GM21825 (cell line): ENCODE measurements at regions not wholly inside any gene's neighbourhood (a gene's known extent, or its start where the extent isn't known, plus 50 kb on each side); places are given as distances from the start of the nearest gene placed in this dataset.
"Not testable (repeated sequence)": the region's sequence is repeated elsewhere in the genome, so short reads cannot be mapped to it uniquely, and the experiment has no call there.

ENCODE experiments used
- ATAC-seq: cut with Tn5 transposase; IDR thresholded peaks from one replicate; pipeline ENCODE4 v1.9.1; 2021; ENCODE audit warnings: mild to moderate bottlenecking, moderate library complexity; ENCODE audit not compliant: unreplicated experiment

DNA sequence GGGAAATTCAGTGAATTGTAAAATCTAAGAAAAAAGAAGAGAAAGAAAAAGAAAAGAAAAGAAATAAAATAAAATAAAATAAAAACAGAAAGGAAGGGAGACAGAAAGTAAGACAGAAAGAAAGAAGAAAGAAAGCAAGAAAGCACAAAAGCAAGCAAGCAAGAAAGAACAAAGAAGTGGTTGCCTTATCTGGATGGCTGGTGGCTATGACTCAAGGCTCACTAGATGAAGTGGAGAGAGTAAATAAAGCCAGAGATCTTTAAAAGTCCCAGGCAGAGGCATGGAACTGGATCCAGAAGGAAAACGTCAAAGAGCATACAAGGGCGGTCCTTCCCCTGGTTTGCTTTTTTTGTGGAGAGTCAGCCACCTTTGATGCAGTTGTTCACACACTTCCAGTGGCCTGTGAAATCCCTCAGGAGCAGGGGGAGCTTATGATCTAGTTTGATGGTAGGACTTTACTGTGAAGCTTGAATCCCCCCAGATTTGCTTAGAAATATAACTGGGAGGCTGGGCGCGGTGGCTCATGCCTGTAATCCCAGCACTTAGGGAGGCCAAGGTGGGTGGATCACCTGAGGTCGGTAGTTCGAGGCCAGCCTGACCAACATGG lies 176.7 kb upstream of the HMHB1 start:
- ATAC-seq = no peak

DNA sequence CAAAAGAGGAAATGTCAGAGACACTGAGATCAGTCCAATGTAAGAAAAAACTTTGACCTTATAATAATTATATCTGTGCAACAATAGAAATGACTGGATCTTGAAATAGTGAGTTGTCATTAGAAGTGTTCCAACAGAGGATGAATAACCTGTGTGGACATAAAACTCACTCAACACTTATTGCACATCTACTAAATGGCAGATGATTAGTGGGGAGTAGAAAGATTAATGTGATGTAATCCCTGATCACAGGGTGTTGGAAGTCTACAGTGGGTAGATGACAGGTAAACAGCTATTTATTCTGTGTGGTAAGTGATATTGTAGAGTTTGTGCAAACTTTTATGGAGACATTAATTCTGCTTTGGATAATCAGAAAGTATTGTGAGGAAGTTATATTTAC lies 177.3 kb upstream of the HMHB1 start:
- ATAC-seq = no peak

DNA sequence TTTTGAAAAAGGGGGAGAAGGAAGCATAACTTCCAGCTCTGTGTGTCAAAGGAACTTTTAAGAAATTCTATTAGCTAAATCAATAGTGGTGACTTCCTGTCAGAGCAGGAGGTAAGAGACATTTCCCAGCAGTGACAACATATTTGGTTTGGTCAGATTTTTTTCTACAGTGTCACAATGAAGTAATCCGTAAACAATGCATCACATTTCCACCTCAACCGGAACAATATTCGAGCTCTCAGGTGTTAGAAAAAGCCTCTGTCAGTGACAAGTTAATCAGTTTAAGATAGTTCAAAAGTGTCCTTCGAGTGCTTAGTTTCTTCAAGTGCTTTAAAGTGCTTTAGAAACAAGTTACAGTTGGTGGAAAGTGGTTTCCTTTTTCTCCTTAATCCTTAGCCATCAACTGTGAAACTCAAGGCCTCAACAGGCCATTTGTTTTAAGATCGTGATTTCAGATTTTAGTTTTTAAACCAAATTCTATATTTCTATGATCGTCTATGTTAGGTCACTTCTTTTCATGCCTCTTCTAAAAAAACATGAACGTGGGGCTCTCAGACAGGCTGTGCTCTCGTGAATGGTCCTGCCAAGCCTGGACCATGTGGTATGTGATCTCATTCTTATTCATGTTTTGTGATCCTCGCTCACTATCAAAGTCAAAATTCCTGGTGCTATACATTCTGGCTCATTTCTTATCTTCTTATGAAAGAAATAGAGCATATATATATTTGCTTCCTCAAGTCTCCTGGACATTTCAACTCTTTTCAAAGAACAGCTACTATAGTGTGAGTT lies 181.9 kb upstream of the HMHB1 start:
- ATAC-seq = no peak

DNA sequence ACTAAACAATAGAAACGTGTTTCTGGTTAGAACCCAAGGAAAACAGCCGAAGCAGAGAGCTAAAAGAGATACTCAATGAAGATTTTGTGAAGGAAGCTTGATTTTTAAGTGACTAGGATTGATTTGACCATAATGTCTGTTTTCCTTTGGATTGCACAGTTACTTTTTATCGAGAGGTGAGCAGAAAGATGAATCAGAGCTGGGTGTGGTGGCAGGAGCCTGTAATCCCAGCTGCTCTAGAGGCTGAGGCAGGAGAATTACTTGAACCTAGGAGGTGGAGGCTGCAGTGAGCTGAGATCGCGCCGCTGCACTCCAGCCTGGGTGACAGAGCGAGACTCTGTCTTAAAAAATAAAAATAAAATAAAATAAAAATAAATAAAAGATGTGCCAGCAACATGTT lies 186.9 kb upstream of the HMHB1 start:
- not testable (repeated sequence) for ATAC-seq

DNA sequence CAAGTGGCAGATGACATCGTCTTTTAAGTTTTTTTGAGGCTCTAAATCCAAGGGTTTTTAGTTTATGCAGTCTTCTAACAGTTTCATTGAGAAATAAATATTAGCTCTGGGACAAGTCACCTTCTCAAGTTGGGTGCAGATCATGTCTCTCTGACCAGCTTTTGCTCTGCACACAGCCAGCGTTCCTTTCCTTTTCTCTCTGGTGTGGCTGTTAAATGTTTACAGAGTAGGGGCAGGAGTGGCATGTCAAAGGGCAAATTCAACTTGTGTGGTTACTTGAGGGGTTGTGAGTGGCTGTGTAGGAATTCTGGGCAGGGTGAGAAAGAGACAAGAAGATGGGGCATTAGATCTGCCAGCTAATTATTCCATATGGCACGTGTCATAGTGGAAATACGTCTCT lies 187.5 kb upstream of the HMHB1 start:
- ATAC-seq = no peak

DNA sequence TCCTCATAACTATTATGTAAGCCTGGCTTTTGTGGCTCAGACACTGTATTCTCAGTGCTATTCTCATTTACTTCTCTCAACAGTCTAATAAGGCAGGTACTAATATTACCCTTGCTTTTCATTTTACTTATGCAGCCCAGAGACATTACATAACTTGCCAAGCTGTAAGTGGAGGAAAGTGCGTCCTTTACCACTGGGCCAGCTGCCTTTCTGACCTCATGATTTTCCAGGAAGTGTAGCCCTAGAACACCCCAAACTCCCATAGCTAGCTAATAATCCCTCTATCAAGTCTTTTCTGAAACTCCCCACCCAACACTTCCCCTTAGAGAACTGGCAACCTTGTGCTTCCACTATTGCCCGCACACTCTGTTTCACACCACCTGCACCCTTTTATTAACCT lies 192.9 kb upstream of the HMHB1 start:
- no peak for ATAC-seq

DNA sequence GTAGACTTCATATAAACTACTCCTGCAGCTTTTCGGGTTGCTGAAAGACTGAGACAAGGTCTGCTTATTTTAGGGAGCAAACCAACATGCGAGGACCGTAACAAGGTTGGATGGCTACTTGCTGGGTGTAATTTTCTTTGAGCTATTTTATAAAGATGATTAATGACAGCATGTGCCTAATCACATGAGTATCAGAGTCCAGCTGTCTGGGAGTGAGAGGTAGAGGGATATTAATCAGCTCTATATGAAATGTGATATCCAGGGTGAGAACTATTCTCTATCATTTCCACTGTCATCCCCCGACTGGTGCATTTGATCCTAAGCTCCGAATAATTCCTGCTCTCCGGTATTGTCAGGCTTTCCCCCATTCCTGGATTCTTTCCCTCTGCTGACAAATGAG lies 193.8 kb upstream of the HMHB1 start:
- no peak for ATAC-seq

DNA sequence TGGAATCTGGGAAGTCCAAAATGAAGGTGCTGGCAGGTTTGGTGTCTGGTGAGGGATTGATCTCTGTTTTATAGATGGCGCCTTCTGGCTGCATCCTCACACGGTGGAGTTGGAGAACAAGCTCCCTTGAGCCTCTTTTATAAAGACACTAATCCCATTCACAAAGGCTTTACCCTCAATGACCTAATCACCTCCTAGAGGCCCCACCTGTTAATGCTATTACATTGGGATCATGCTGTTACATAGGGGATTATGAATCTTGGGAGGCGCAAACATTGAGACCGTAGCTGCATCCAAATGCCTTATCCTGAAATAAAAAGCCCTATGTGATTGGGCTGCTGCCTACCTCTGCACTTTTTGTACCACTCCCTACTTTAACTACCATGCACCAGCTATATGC lies 197.1 kb upstream of the HMHB1 start:
- no peak for ATAC-seq

DNA sequence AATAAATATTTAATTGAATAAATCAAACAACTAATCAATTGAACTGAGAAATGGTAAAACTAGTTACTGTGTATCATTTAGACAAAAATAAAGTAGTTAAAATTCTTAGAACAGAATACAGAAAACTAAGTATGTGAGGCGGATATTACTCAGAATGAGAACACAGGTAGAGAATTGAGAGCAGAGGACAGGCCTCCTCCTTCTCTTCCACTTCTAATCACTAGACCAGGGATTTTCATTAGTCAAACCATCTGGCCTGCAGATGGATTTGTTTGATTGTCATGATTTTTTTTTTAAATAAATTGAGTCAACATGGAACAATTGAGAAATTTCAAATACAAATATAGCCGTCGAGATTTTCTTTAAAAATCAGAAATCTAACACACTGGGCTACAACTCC lies 198.6 kb upstream of the HMHB1 start:
- no peak for ATAC-seq

DNA sequence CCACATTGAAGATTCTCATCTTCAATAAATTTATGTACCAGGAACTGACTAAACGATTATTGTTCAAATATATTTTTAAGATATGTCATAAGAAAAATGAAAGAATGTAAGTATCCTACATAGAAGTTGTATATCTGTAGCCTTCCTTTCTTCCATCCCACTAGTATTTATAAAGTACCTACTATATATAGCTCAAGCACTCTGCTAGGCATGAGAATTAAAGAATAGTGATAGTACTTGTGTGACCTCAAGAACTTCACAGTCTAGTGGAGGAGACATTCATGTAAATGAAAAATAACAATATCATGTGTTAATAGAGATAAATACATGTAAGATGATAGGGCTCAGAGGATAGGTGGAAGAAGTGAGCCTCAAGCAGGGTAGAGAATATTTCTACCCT lies 201.0 kb upstream of the HMHB1 start:
- no peak for ATAC-seq

DNA sequence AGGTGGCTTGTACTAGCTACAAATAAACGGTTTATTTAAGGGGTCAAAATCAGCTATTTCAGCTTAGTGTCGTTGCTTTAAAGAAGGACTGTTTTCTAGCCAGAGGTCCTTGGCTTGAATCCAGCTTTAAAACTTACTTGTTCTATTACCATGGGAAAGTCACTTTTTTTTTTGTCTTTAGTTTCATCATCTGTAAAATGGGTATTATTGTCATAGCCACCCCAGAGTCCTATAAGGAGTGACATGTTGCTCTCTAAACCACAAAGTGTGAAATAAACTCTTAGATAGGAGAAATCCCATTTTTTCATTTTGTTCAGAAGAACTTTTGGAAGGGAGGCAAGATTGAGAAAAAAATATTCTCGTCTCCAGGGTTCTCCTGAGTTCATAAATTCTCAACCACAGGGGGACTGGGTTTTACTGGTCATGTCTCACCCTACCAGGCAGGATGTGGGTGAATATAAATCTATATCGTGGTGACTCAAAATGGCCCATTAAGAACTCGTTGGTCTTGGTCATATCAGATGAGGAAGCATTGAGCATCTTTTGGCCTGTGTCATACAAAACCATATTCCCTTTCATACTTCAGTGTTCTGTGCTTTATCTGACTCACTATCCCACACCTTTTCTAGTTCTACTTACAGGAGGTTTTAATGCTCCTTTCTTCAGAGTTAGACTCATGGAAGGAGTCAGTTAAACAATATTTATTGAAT lies 202.7 kb upstream of the NR3C1 start:
- ATAC-seq = peak; percentile 65

DNA sequence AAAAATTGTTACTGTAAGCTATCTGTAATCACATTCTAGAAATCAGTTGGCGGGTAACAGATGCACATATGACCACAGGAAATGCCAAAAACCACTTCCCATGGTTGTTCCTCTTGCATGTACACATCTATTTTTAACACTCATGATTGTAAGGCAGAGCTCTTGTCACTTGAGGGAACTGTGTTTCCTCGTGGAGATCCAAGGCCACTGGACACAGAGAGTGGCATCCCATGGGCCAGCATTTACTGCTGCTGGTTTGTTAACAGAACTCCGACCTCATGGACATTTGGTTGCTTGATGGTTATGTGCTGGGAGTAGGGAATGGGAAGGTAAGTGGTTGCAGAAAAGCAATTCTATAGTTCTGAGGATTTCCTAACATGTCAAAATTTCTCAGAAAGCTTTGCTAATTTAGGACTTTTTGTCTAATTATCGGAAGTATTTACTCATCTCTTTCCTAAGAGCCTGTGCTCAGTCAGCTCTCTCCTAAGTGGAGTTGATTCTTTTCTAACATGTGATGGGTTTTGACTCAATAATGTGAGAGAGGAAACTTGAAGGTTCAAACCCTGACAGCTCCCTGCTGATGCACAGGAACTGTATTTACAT lies 202.0 kb upstream of the NR3C1 start:
- ATAC-seq = peak; percentile 62

DNA sequence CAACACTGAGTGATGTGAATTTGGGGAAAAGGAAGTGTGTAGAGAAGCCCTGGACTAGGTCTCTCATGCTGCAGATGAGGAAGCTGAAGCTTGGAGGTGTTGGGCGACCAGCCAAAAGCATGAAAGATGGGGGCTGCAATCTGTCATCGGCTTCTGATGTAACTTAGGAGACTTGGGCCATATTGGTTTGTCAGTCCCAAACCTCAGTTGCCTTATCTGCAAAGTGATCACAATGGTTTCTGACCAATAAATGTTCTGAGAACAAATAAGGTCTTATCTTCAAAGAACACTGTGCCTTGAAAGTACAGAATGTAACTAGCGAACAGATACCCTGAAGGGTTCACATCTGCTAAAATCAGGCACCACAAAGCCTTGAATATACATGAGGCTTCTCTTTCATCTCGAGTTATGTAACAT lies 198.4 kb upstream of the NR3C1 start:
- no peak for ATAC-seq

DNA sequence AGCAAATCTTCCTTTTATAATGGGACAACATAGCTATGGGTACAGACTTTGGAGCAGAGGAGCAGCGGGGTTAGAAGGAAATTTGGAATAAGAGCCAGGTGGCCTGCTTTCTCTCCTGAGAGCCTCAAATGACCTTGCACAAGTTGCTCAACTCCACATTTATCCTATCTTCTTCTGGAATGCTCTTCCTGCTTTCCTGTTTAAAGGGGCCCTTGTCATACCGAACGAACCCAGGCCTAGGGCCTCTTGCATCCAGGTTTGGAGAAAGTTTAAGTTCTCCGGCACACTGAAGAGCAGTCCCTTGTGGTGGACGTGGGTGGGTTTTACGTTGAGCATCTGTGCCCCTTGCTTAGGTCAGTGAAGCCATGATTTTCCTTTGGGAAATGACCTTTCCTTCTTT lies 197.9 kb upstream of the NR3C1 start:
- no peak for ATAC-seq

DNA sequence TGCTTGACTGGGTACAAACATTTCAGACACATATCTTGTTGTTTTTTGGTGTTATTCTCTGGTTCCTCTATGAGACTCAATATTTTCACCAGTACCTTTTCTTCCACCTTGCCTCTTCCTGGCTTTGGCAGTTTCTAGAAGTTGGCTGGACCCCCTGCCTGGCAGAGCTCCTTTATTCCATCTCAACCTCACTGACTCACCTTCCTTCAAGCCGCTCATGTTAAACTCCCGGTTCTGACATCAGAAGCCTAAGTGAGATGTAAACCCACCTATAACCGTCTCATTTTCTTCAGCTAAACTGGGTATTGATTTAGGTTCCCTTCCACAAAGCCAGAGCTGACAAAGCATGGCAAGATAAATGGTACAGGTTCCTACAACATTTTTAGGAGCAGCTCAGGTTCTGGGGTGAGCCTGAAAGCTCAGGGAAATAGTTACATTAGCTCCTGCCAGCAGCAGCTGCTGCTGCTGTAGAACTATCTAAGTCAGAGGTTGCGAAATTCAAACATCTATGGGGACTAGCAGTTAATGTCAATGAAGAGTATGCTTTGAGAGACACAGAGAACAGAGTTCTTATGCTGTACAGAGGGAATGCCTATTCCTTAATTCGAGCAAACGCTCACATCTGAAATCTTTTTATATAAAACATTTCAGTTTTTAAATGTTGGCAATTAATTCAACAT lies 197.1 kb upstream of the NR3C1 start:
- ATAC-seq = no peak

DNA sequence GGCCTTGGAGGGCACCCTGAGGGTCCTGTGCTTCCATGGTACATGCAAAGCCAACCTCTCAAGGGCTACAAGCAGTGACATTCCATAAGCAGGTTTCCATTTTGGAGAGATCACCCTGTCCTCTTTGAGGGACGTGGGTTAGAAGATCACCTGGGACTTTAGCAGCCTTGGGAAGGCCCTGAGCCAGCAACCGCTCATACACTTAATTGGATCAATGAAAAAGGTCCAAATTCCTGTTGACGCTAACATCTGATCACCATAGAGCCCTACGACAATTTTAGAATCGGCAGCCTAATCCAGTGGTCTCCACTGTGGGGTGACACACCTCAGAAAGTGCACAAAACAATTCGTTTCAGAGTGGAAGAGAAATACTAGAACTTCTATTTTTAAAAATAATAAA lies 196.0 kb upstream of the NR3C1 start:
- ATAC-seq = no peak

DNA sequence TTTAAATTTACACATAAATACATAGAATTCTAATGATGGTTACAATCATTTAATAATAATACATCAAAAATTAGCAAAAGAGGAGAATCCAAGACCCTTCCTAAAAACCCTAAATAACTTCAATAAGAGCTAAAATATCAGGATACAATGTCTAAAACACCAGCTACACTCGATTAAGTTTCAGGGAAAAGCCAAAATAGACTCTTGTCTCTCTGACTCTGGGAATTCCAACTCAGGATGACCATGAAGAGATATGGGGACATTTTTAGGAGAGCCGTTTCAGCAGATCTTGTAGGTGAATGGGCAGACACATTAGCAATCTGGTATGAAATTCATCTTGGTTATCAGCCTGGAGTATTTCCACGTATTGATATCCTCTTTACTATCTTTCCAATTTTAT lies 193.3 kb upstream of the NR3C1 start:
- ATAC-seq = no peak

DNA sequence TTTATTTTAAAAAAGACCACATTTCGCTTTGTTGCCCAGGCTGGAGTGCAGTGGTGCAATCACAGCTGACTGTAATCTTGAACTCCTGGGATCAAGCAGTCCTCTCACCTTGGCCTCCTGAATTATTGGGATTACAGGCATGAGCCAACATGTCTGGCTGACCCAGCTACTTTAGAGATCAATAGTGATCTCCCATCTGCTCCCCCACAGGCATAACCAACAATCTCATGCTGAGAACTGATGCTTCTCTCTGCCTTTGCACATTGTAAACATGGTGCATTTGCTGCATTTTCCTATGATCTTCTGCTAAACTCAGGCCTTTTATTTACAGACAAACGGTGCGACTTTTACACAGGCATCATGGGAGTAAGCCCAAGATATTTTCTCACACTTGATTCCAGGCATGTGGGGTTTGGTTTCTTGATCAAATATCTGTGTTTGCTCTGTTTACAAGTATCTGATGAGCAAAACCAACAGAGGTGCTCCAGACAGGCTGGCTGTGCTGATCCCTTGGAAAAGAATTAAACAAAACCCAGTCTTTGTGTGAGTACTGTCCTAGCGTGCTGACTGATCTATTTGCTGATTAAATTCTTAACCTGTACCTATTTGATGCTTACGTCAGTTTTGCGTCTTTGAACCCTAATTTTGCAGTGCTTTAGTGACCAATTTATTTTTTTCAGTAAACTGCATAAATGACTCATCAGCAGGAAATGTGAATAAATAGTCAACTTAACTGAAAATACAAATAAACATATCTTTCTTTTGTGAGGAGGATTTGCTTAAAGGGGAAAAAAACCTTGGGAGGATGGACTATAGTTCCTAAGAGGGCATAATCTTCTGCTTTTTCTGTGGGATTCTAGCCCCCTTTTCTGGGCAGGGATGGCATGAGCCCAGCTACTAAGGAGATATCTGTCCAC lies 191.7 kb upstream of the NR3C1 start:
- ATAC-seq = no peak

DNA sequence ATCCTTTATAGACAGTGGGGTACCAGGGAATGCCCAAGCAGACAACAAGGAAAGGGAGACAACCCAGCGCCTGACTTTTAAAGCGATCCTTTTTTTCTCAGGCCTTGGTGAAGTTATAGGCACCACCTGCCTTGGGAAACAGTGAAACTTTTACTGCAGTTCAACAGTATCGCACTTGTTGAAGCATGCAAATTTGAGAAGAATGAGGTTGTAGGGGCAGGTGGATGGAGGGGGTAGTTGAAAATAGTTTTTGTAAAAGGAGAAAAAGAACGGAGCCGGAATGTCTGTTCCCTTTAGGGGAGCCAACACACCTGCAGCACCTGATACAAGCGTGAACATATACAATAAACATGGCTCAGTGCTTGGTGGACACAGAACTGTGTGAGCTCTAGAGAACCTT lies 190.2 kb upstream of the NR3C1 start:
- peak; percentile 50 for ATAC-seq

DNA sequence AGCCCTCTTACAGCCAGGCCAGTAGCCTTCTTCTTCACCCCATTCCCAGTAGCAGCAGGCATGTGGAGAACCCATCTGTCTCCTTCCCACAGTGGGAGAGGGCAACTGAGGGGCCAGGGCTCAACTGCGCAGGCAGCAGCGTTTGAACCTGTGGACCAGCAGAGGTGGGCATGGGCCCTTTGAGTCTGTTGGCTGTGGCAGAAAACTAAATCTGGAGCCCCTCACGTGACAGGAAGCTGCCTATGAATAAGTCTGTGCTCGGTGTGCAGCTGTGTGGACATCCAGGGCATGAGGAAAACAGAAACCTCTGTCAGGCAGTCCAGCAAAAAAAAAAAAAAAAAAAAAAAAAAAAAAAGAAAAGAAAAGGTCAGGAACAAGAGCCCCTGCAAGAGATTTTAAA lies 189.2 kb upstream of the NR3C1 start:
- peak; percentile 78 for ATAC-seq
